ENCODE measurements at regions not wholly inside any gene's neighbourhood (a gene's known extent, or its start where the extent isn't known, plus 50 kb on each side); places are given as distances from the start of the nearest gene placed in this dataset.
"Not testable (repeated sequence)": the region's sequence is repeated elsewhere in the genome, so short reads cannot be mapped to it uniquely, and the experiment has no call there.

- Mint-ChIP-seq H3K27me3 (no peaks in the 10 kb centered on the region), H3K4me1 (ENCODE audit: low read depth in 2 of 2) (no peaks in the 10 kb centered on the region), H3K27ac (no peak overlapping the region), H3K9me3 (peaks cover 15 to 31% of the 10 kb centered on the region in 2 donors), H3K36me3 (ENCODE audit: insufficient read depth) (no peaks in the 10 kb centered on the region), H3K4me3 (no peak overlapping the region)
- DNase-seq (no peak), ATAC-seq (replicated peaks) (no peak)
Observed at GRCh38 chr10:20582041-20582440, 315.1 kb downstream of the NEBL start.

DNA sequence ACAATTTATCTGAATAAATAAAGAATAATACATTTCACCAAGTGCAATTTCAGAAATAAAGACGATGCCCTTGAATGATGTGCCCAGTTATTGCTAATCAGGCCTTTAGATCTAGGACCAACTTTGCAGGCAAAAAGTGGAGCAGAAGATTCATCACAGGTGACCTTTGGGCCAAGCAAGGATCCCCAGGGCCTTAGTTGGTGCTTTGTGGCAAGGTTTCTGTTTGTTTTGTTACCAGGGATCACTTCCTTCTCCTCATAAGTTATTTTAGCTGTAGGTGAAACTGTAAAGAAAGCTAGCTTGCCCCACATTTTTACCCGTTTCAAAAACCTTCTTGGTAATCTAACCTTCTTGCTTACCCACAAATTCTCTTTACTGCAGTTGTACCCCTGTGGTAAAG lies 323.2 kb downstream of the NEBL start:
- Mint-ChIP-seq H3K36me3 (ENCODE audit: insufficient read depth) (no peaks in the 10 kb centered on the region), H3K27ac (no peak overlapping the region), H3K27me3 (no peaks in the 10 kb centered on the region), H3K4me3 (no peak overlapping the region), H3K4me1 (ENCODE audit: low read depth in 2 of 2) (no peaks in the 10 kb centered on the region), H3K9me3 (peaks cover 0 to 5% of the 10 kb centered on the region in 2 donors)
- ATAC-seq (replicated peaks): no peak
- DNase-seq: no peak

DNA sequence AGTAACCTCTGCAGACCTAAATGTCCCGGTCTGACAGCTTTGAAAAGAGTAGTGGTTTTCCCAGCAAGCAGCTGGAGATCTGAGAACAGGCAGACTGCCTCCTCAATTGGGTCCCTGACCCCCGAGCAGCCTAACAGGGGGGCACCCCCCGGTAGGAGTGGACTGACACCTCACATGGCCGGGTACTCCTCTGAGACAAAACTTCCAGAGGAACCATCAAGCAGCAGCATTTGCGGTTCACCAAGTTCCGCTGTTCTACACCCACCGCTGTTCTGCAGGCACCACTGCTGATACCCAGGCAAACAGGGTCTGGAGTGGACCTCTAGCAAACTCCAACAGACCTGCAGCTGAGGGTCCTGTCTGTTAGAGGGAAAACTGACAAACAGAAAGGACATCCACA lies 341.1 kb downstream of the NEBL start:
- not testable (repeated sequence) for ATAC-seq (replicated peaks); H3K4me3 Mint-ChIP-seq; H3K27me3 Mint-ChIP-seq; H3K27ac Mint-ChIP-seq; DNase-seq; H3K36me3 Mint-ChIP-seq (ENCODE audit: insufficient read depth); H3K4me1 Mint-ChIP-seq (ENCODE audit: low read depth in 2 of 2)
- H3K9me3 Mint-ChIP-seq: peaks cover 11 to 13% of the 10 kb centered on the region in 2 donors

- no peak overlapping the region for H3K4me3 Mint-ChIP-seq
- DNase-seq (no peak), ATAC-seq (replicated peaks) (no peak)
- no peak overlapping the region for H3K27ac Mint-ChIP-seq
- H3K4me1 Mint-ChIP-seq (ENCODE audit: low read depth in 2 of 2): no peaks in the 10 kb centered on the region
- peaks cover 11 to 13% of the 10 kb centered on the region in 2 donors for H3K9me3 Mint-ChIP-seq
- H3K27me3 Mint-ChIP-seq: no peaks in the 10 kb centered on the region
- no peaks in the 10 kb centered on the region for H3K36me3 Mint-ChIP-seq (ENCODE audit: insufficient read depth)
Observed at GRCh38 chr10:20552382-20552781, 344.7 kb downstream of the NEBL start.

GRCh38 chr10:20551761-20552160 lies 345.4 kb downstream of the NEBL start:
- H3K4me3 Mint-ChIP-seq: no peak overlapping the region
- no peak for ATAC-seq (replicated peaks)
- H3K9me3 Mint-ChIP-seq: peaks cover 11% of the 10 kb centered on the region in 2 donors
- H3K36me3 Mint-ChIP-seq (ENCODE audit: insufficient read depth): no peaks in the 10 kb centered on the region
- no peak overlapping the region for H3K27ac Mint-ChIP-seq
- DNase-seq: no peak
- no peaks in the 10 kb centered on the region for H3K4me1 Mint-ChIP-seq (ENCODE audit: low read depth in 2 of 2)
- H3K27me3 Mint-ChIP-seq: no peaks in the 10 kb centered on the region

DNA sequence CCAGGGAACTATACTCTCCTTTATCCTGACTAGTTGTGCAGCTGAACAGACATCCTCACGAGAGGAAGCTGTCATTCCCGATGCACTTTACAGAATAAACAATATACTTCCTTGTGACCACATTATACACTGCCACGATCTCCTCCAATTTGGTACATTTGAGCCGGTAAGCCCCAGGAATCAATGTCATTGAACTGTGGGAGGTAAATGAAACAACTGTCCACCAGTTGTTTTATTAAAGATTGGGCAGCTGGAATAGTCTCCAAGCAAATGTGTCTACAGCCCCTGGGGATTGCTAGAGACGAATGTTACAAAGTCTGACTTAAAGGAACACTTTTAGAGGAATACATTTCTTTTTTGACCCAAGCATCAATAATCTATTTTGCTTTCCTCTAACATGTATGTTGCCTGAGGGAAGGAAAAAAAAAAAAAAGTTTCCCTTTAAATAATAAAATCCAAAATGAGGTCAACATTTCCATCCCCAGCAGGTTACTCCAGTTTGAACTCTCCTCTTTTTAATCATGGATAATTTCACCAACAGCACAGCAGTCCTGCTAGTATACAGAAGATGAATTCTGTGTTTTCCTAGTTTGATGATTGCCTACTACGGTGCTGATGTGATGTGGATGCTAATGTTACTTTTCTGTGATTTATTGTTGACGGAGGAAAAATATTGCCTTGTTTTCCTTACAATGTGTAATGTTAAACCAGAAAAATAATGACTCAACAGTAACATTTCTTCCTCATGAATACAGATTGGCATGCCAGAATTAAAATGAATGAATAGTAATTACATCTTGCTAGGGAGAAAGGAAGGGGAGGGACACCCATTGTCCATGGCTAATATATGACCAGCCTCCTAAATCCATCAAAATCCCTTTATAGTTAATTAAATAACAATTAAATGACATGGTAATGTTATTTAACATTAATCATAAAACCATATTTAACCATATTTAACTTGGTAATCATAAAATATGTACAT lies 360.9 kb downstream of the NEBL start:
- H3K36me3 Mint-ChIP-seq (ENCODE audit: insufficient read depth): no peaks in the 10 kb centered on the region
- H3K4me1 Mint-ChIP-seq (ENCODE audit: low read depth in 2 of 2): no peaks in the 10 kb centered on the region
- no peak overlapping the region for H3K27ac Mint-ChIP-seq
- H3K27me3 Mint-ChIP-seq: no peaks in the 10 kb centered on the region
- ATAC-seq (replicated peaks) (no peak), DNase-seq (no peak)
- peaks cover 5 to 7% of the 10 kb centered on the region in 2 donors for H3K9me3 Mint-ChIP-seq
- H3K4me3 Mint-ChIP-seq: no peak overlapping the region

DNA sequence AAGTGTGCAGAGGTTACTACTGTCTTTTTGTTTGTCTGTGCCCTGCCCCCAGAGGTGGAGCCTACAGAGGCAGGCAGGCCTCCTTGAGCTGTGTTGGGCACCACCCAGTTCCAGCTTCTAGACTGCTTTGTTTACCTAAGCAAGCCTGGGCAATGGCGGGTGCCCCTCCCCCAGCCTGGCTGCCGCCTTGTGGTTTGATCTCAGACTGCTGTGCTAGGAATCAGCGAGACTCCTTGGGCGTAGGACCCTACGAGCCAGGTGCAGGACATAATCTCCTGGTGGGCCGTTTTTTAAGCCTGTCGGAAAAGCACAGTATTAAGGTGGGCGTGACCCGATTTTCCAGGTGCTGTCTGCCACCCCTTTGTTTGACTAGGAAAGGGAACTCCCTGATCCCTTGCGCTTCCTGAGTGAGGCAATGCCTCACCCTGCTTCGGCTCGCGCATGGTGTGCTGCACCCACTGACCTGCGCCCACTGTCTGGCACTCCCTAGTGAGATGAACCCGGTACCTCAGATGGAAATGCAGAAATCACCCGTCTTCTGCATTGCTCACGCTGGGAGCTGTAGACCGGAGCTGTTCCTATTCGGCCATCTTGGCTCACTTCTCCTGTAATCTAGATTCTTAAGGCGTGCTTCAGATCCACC lies 365.7 kb downstream of the NEBL start:
- not testable (repeated sequence) for H3K4me3 Mint-ChIP-seq; H3K27ac Mint-ChIP-seq; H3K27me3 Mint-ChIP-seq; ATAC-seq (replicated peaks); H3K4me1 Mint-ChIP-seq (ENCODE audit: low read depth in 2 of 2); DNase-seq; H3K36me3 Mint-ChIP-seq (ENCODE audit: insufficient read depth)
- H3K9me3 Mint-ChIP-seq: peaks cover 12 to 27% of the 10 kb centered on the region in 2 donors

DNA sequence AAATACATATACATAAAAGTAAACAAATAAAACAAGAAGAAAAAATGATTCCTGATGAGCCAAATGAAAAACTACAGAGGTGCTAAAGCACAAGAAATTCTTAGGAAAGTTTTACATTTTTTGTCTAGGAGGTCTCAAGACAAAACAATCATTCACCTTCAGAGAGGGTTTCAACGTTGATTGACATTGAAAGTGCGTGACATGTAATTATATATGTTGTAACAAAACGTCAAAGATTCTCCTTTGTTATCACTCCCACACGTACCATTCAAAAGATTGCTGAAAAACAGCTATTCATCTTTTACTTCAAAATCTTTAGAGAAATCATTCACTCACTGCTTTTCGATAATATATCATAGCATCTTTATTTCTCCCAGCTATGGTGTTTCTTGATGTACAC lies 375.9 kb downstream of the NEBL start:
- H3K36me3 Mint-ChIP-seq (ENCODE audit: insufficient read depth): no peaks in the 10 kb centered on the region
- no peaks in the 10 kb centered on the region for H3K4me1 Mint-ChIP-seq (ENCODE audit: low read depth in 2 of 2)
- no peak overlapping the region for H3K27ac Mint-ChIP-seq
- H3K27me3 Mint-ChIP-seq: no peaks in the 10 kb centered on the region
- H3K9me3 Mint-ChIP-seq: peaks cover 10 to 17% of the 10 kb centered on the region in 2 donors
- ATAC-seq (replicated peaks) (no peak), DNase-seq (no peak)
- H3K4me3 Mint-ChIP-seq: no peak overlapping the region

GRCh38 chr10:20515654-20516053 lies 381.5 kb downstream of the NEBL start:
- no peaks in the 10 kb centered on the region for H3K4me1 Mint-ChIP-seq (ENCODE audit: low read depth in 2 of 2)
- H3K4me3 Mint-ChIP-seq: no peak overlapping the region
- no peaks in the 10 kb centered on the region for H3K36me3 Mint-ChIP-seq (ENCODE audit: insufficient read depth)
- H3K9me3 Mint-ChIP-seq: peaks cover 0 to 12% of the 10 kb centered on the region in 2 donors
- DNase-seq (no peak), ATAC-seq (replicated peaks) (no peak)
- H3K27me3 Mint-ChIP-seq: no peaks in the 10 kb centered on the region
- no peak overlapping the region for H3K27ac Mint-ChIP-seq

- no peak for ATAC-seq (replicated peaks)
- Mint-ChIP-seq H3K36me3 (ENCODE audit: insufficient read depth) (no peaks in the 10 kb centered on the region), H3K4me3 (no peak overlapping the region), H3K9me3 (peaks cover 0 to 13% of the 10 kb centered on the region in 2 donors), H3K27me3 (no peaks in the 10 kb centered on the region), H3K27ac (no peak overlapping the region), H3K4me1 (ENCODE audit: low read depth in 2 of 2) (no peaks in the 10 kb centered on the region)
- no peak for DNase-seq
Observed at GRCh38 chr10:20512631-20513030, 384.5 kb downstream of the NEBL start.

DNA sequence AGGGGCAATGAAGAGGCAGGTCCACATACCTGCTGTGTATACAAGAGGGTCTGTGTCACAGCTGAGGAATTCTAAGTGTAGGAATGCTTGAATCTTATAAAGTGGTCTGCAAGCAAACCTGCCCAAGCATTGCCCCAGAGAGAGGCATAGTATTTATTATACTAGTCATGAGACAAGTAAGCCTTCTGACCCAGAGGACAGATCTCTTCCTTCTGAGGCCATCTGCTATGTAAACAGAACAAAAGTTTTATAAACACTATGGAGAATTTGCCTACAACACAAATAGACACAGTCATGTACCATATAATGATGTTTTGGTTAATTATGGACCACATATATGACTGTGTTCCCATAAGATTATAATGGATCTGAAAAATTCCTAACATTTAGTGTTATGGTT lies 388.2 kb downstream of the NEBL start:
- ATAC-seq (replicated peaks) (no peak), DNase-seq (no peak)
- Mint-ChIP-seq H3K36me3 (ENCODE audit: insufficient read depth) (no peaks in the 10 kb centered on the region), H3K4me3 (no peak overlapping the region), H3K9me3 (peaks cover 4 to 6% of the 10 kb centered on the region in 2 donors), H3K4me1 (ENCODE audit: low read depth in 2 of 2) (no peaks in the 10 kb centered on the region), H3K27ac (no peak overlapping the region), H3K27me3 (no peaks in the 10 kb centered on the region)

- Mint-ChIP-seq H3K27ac (no peak overlapping the region), H3K36me3 (ENCODE audit: insufficient read depth) (no peaks in the 10 kb centered on the region), H3K9me3 (peaks cover 14 to 38% of the 10 kb centered on the region in 2 donors), H3K4me1 (ENCODE audit: low read depth in 2 of 2) (no peaks in the 10 kb centered on the region), H3K4me3 (no peak overlapping the region), H3K27me3 (no peaks in the 10 kb centered on the region)
- ATAC-seq (replicated peaks) (no peak), DNase-seq (no peak)
Observed at GRCh38 chr10:20502903-20503585, 394.1 kb downstream of the NEBL start.

DNA sequence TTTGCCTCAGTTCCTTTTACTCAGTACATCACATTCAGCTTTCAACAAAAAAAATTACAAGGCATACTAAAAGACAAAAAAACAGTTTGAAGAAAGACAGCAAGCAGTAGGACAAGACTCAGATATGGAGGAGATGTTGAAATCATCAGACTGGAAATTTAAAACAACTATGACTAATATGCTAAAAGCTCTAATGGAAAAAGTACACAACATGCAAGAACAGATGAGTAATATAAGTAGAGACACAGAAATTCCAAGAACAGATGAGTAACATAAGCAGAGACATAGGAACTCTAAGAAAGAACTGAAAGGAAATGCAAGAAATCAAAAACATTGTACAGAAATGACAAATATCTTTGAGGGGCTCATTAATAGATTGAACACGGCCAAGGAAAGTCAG lies 402.6 kb downstream of the NEBL start:
- no peak overlapping the region for H3K4me3 Mint-ChIP-seq
- H3K27ac Mint-ChIP-seq: no peak overlapping the region
- H3K4me1 Mint-ChIP-seq (ENCODE audit: low read depth in 2 of 2): no peaks in the 10 kb centered on the region
- no peaks in the 10 kb centered on the region for H3K27me3 Mint-ChIP-seq
- no peaks in the 10 kb centered on the region for H3K36me3 Mint-ChIP-seq (ENCODE audit: insufficient read depth)
- DNase-seq (no peak), ATAC-seq (replicated peaks) (no peak)
- H3K9me3 Mint-ChIP-seq: peaks cover 7 to 20% of the 10 kb centered on the region in 2 donors

Data from effector memory CD8-positive, alpha-beta T cell (primary cell).